NOMO-1 (cell line): ENCODE measurements at regions not wholly inside any gene's neighbourhood (a gene's known extent, or its start where the extent isn't known, plus 50 kb on each side); places are given as distances from the start of the nearest gene placed in this dataset.
"Not testable (repeated sequence)": the region's sequence is repeated elsewhere in the genome, so short reads cannot be mapped to it uniquely, and the experiment has no call there.

Experiments used
- DNase-seq, 2 experiments: peaks; one replicate each; lab custom pipeline; 2025; ENCODE audit not compliant: unreplicated experiment in 2 of 2; lab: John Stamatoyannopoulos, UW

- DNase-seq, result no peak
Measured at GRCh38 chr4:131650951-131651350, 1498.1 kb upstream of the PCDH10 start.

GRCh38 chr4:131683314-131683713, 1465.8 kb upstream of the PCDH10 start:
- DNase-seq, result not testable (repeated sequence)

GRCh38 chr4:131721883-131722282, 1427.2 kb upstream of the PCDH10 start:
- no peak for DNase-seq

GRCh38 chr4:131723069-131723468, 1426.0 kb upstream of the PCDH10 start:
- DNase-seq, result not testable (repeated sequence)

GRCh38 chr4:131724847-131725246, 1424.2 kb upstream of the PCDH10 start:
- DNase-seq, result not testable (repeated sequence)

- not testable (repeated sequence) for DNase-seq
Measured at GRCh38 chr4:131725521-131725920, 1423.6 kb upstream of the PCDH10 start.

- not testable (repeated sequence) for DNase-seq
Measured at GRCh38 chr4:131726940-131727339, 1422.2 kb upstream of the PCDH10 start.

- DNase-seq, result not testable (repeated sequence)
Measured at GRCh38 chr4:131727418-131727817, 1421.7 kb upstream of the PCDH10 start.

- DNase-seq, result not testable (repeated sequence)
Measured at GRCh38 chr4:131729205-131729604, 1419.9 kb upstream of the PCDH10 start.

- not testable (repeated sequence) for DNase-seq
Measured at GRCh38 chr4:131729716-131730398, 1419.2 kb upstream of the PCDH10 start.

GRCh38 chr4:131730574-131730973, 1418.5 kb upstream of the PCDH10 start:
- DNase-seq, result not testable (repeated sequence)

- DNase-seq, result not testable (repeated sequence)
Measured at GRCh38 chr4:131732034-131732630, 1417.0 kb upstream of the PCDH10 start.

GRCh38 chr4:131734321-131734720, 1414.8 kb upstream of the PCDH10 start:
- not testable (repeated sequence) for DNase-seq

GRCh38 chr4:131734851-131735385, 1414.2 kb upstream of the PCDH10 start:
- not testable (repeated sequence) for DNase-seq

- not testable (repeated sequence) for DNase-seq
Measured at GRCh38 chr4:131738991-131739390, 1410.1 kb upstream of the PCDH10 start.

- DNase-seq, result not testable (repeated sequence)
Measured at GRCh38 chr4:131741836-131742235, 1407.3 kb upstream of the PCDH10 start.

- DNase-seq, result not testable (repeated sequence)
Measured at GRCh38 chr4:131742536-131743205, 1406.4 kb upstream of the PCDH10 start.

- not testable (repeated sequence) for DNase-seq
Measured at GRCh38 chr4:131743348-131743747, 1405.7 kb upstream of the PCDH10 start.

- not testable (repeated sequence) for DNase-seq
Measured at GRCh38 chr4:131747203-131747602, 1401.9 kb upstream of the PCDH10 start.

- not testable (repeated sequence) for DNase-seq
Measured at GRCh38 chr4:131749224-131749623, 1399.9 kb upstream of the PCDH10 start.

- DNase-seq, result not testable (repeated sequence)
Measured at GRCh38 chr4:131750006-131750405, 1399.1 kb upstream of the PCDH10 start.
